Endothelial cell of umbilical vein (primary cell): ENCODE measurements at regions not wholly inside any gene's neighbourhood (a gene's known extent, or its start where the extent isn't known, plus 50 kb on each side); places are given as distances from the start of the nearest gene placed in this dataset.

ENCODE experiments used
- CTCF ChIP-seq, 2 donors: IDR thresholded peaks; 1 replicate in 1 of 2; 2 replicates in 1 of 2; pipeline ENCODE4 v1.5.1; 2011; ENCODE audit warnings: low read length in 2 of 2, mild to moderate bottlenecking in 2 of 2, moderate library complexity in 2 of 2, control low read depth in 1 of 2, inconsistent platforms in 1 of 2, low read depth in 1 of 2; ENCODE audit not compliant: insufficient read depth in 1 of 2; ENCODE audit errors: extremely low read depth in 1 of 2
- MYC ChIP-seq: IDR thresholded peaks from one replicate; pipeline ENCODE4 v1.6.1; 2011; ENCODE audit warnings: mild to moderate bottlenecking, low read depth, low read length
- POLR2A ChIP-seq: IDR thresholded peaks from 2 replicates; pipeline ENCODE4 v1.6.1; 2012; ENCODE audit warnings: low read depth, mild to moderate bottlenecking, control low read depth, low read length

GRCh38 chr4:64582492-64582891 is 173.2 kb upstream of the TECRL start:
- TF ChIP-seq CTCF (IDR thresholded peaks at IDR 0.05; ENCODE audit: extremely low read depth in 1 of 2, insufficient read depth in 1 of 2, low read depth in 1 of 2, low read length in 2 of 2), result no peak
- TF ChIP-seq POLR2A, result no peak
- TF ChIP-seq MYC, result no peak
